ENCODE measurements at regions not wholly inside any gene's neighbourhood (a gene's known extent, or its start where the extent isn't known, plus 50 kb on each side); places are given as distances from the start of the nearest gene placed in this dataset.

- TF ChIP-seq CTCF (IDR thresholded peaks at IDR 0.05; ENCODE audit: low read depth, low read length, poor library complexity, severe bottlenecking) (no peak), EZH2phosphoT487 (IDR thresholded peaks at IDR 0.05; ENCODE audit: borderline replicate concordance, low read length) (no peak)
These were observed 85.1 kb upstream of the JARID2 start for GRCh38 chr6:15160812-15161211.
